ENCODE measurements at regions not wholly inside any gene's neighbourhood (a gene's known extent, or its start where the extent isn't known, plus 50 kb on each side); places are given as distances from the start of the nearest gene placed in this dataset.

DNA sequence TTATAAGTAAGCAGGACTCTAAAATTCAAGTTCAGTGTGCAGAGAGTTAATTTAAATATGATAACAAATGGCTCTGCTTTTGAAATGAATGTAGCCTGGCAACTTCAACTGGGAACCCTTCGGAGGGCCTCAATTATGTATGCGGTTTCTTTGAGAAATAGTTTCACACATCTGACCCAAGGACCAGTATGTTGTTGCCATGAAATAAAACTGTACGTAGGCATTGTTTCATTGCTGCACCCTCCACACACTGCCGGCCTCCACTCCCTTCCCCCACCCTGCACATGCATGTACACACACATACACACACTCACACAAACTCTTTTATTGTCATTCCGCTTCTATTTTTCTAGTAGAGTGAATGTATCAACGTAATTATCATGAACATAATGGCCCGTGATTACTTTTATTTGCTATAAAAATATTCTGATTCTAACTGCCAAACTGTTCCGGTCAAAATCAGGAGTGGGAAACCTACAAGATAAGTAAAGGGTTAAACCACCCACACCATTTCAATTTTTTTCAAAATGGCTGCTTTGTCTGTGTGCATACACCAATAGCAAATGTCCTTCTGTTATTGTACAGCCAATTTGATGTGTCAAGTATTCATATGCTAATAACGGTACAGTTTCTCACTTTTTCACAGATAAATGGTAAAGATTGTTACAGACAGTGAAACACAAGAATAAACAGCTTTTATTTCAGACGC lies 215.5 kb upstream of the TMEM161B start:
- DNase-seq: no peak

GRCh38 chr5:88480801-88481499 lies 212.3 kb upstream of the TMEM161B start:
- DNase-seq: no peak

GRCh38 chr5:88480245-88480644 lies 211.6 kb upstream of the TMEM161B start:
- no peak for DNase-seq

DNA sequence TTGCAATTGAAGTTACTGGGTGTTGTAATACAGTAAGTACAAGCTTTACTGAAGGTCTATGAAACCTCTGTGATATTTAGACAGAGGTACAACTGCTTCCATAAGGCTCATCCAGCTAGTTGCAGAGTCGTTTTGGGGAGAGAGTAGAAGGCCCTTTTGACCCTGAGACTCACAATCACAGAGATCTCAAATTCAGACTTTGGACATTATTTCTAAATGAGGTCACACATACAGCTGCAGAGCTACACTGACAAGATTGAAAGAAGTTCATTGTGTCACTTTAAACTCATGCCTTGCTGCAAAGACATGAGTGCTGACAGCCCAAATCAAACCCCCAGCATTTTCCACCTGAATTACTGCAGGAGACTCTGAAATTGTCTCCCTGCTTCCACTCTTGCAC lies 205.9 kb upstream of the TMEM161B start:
- no peak for DNase-seq

DNA sequence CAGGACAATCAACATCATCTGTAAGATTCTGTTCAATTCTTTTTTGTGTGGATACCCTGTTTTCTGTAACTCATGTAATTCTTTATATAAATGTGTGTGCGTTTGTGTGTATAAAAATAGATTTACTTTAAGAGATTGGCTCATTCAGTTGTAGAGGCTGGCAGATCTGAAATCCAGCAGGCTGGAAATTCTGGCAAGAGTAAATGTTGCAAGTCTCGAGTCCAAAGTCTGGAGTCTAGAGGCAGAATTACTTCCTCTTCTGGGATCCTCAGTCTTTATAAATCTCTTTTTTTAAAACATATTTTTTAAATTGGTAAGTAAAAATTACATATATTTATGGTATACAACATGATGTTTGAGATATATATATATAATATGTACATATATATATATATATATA lies 202.1 kb upstream of the TMEM161B start:
- no peak for DNase-seq

- no peak for DNase-seq
Observed at GRCh38 chr5:88459971-88460370, 191.3 kb upstream of the TMEM161B start.

DNA sequence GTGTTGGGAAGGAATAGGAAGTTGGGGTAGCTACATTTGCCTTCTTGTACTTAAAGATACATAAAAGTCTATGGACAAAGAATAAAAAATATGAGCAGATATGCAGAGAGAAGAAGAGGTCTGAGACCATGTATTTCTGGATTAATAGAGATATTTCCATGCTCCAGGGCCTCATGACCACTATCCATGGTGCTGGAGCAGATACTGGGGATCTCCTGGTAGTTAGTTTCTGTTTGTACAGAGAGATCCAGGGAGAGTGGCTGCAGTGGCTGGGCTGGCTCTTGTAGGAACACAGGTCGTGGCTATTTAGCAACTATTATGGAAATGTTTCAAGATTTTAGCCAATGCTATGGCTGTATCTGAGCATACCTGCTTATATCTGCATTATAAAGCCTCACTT lies 184.2 kb upstream of the TMEM161B start:
- DNase-seq: no peak

DNA sequence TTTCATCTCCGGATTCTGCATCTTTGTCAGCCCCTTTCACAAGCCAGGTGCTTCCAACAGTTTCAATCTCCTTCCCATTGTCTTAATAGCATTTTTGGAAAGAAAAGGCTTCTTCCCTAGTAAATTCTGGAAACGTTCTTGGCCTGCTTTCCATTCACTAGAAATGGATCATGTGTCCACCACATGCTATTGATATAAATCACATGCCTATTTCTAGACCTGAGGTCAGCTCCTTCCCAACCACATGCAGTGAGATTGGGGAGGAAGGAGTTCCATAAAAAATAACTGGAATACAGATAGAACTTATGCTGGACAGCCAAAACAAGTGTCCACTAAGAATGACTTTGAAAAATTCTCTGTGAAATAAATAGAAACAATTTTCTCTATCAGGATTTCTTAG lies 181.6 kb upstream of the TMEM161B start:
- no peak for DNase-seq

- peak; percentile 68 for DNase-seq
Observed at GRCh38 chr5:88438006-88438405, 169.4 kb upstream of the TMEM161B start.

- DNase-seq: no peak
Observed at GRCh38 chr5:88436290-88436689, 167.6 kb upstream of the TMEM161B start.

DNA sequence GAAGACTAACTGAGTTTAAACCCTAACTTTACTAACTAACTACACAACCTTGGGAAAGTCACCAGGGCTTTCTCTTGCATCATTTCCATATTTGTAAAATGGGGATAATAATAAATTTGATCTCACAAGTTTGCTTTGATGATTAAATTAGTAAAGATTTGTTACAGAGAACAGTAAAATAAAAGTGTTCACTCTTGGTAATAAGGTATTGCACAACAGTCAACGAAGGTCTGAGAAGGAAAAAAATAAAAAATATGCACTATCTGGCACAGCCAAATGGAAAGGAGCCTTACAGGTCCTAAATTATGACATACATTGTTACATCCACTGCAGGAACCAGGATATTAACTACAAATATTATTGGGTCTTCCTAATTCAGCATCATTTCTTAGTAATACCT lies 160.0 kb upstream of the TMEM161B start:
- no peak for DNase-seq

DNA sequence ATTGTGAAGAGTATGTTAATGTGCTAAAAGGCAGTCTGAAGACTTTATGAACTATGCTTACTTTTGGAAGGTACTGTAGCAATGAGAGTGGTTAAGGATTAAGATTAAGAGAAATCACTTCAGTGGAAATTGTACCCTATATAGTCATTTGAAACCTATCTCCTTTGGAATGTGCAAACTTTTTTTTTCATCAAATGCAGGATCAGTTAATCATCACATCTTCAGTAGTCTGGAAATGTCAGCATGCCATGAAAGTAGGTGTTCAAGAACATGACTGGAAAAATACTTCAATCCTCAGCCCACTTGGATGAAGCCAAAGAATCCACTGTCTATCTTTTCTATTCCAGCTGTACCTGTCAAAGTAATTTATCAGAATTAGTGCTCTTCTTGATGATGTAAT lies 157.8 kb upstream of the TMEM161B start:
- DNase-seq: peak; percentile 42

GRCh38 chr5:88425124-88425523 lies 156.5 kb upstream of the TMEM161B start:
- DNase-seq: no peak

DNA sequence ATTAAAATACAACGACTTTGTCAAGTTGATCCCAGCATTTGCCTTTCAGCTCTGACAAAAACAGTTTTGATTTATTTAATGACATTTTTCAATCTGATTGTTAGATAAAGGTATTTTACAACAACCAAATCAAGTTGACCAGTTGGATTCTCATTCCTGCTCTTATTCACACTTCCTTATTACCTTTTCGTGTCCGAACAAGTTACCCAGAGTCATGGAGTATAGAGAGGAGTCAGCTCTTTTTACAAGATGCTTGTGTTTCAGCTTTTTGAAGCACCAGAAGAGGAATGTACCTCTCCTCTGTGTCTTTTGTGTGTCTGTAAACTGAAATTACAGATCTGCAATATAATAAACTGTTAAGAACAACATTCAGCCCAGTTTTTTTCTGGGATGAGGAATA lies 151.3 kb upstream of the TMEM161B start:
- no peak for DNase-seq

DNA sequence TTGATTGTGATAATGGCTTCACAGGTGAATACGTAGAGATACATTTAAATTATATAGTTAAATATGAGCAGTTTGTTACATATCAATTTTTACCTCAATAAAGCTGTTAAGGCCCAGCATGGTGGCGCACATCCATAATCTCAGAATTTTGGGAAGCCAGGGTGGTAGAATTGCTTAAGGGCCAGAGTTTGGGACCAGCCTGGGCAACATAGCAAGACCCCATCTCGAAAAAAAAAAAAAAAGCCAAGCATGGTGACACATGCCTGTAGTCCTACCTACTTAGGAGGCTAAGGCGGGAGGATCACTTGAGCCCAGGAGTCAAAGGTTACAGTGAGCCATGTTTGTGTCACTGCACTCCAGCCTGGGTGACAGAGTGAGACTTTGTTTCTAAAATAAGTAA lies 138.7 kb upstream of the TMEM161B start:
- no peak for DNase-seq

DNA sequence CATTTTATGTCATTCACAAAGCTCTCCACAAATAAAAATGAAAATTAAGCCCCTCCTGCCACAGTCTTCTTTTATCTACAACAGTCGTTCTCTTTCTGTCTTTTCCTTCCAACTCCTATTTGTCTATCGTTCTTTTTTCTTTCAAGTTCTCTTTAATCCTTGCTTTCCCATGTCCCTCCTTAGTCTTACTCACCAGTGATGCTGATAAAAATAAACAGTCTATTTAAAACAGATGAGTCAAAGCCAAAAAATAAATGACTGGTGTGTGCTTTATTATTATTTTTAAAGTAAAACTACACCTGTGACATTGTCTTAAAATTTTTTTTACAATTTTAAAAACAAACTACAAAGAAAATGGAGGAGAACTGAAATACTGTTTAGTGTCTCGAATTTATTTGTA lies 137.1 kb upstream of the TMEM161B start:
- DNase-seq: no peak

DNA sequence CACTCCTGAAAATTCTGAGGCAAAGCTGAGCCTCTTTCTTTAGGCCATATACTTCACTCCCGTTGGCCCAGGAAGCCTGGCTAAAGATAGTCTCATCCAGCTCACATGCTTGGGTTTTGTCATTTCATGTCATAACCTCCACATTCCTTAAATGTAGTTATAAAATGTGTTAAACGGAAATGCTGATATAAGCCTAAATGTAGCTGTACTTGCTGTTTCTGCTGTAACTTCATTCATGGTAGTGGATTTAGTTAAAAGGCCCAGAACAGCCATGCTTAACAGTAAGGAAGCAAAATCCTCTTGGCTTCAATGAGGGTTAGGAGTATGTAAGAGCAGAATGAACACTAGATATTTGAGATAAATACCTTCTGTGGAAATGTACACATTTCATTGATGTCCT lies 135.8 kb upstream of the TMEM161B start:
- DNase-seq: no peak

DNA sequence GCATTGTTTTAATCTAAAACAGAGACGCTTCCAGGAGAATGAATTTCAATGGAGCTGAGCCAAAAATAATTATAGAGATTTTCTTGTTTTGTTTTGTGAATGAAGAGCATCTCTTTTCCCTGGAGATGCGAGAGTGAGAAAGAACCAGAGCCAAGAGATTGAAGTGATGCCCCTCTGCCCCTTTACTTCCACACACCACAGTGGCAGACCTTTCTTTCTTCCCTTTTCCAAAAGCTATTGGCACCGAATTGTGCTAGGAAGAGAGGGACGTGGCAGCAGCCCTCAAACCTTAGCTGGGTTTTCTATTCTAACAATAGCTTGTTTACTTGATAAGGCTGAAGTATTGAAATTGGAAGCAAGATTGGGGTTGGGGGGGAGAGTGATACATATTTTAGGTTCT lies 133.0 kb upstream of the TMEM161B start:
- no peak for DNase-seq

DNA sequence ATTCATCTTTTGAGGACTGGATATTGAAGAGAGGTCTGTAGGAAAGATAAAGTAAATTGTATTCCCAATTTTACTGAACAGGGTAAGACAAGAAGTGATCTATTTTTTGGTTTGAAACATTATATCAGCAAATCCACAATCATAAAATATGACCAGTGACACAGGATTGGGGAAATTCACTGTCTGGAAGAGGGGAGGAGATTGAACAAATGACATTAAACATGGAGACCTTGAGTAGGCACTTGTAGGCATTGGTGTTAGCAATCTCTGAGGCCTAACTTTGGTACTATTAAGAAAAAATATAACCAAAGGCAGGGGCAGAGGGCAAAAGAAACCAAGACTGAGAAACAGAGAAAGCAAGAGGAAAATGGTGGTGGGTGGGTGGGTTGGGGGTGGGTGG lies 132.6 kb upstream of the TMEM161B start:
- DNase-seq: no peak

- DNase-seq: no peak
Observed at GRCh38 chr5:88399561-88399960, 130.9 kb upstream of the TMEM161B start.

GRCh38 chr5:88398316-88398715 lies 129.7 kb upstream of the TMEM161B start:
- DNase-seq: no peak

DNA sequence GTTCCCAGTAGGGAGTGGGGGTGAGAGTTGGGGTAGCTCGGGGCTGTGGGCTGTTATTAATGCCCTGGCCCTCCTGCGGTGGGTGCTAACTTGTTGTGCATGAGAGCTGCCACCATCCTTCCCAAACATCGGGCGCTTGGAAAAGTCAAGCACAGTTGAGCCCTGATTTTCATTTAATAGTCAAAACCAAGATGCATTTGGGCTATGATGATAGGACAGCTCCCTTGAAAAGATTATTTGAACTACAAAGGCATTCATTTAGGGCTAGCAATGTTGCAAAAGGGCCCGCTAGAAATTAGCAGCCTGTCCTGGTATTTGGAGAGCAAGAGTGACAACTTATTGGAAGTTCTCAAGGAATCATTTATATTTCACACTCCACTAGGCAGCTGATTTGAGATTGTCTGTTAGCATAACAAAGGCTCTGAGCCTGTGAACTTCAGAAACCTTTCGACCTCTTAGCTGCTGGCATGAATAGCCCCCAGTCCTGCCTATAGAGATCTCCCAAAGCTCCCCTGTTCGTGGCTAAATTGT lies 128.2 kb upstream of the TMEM161B start:
- no peak for DNase-seq

GRCh38 chr5:88396000-88396535 lies 127.4 kb upstream of the TMEM161B start:
- no peak for DNase-seq

GRCh38 chr5:88395264-88395663 lies 126.6 kb upstream of the TMEM161B start:
- no peak for DNase-seq
